C4-2B (cell line): ENCODE measurements at regions not wholly inside any gene's neighbourhood (a gene's known extent, or its start where the extent isn't known, plus 50 kb on each side); places are given as distances from the start of the nearest gene placed in this dataset.

Experiments used
- H3K27ac ChIP-seq: fragments of 450-650 bp; 2 replicates; pipeline ENCODE4 v1.5.1; 2017
- CTCF ChIP-seq: fragments of 450-650 bp; conservative IDR thresholded peaks from 2 replicates; pipeline ENCODE4 v1.5.1; 2017; ENCODE audit warnings: mild to moderate bottlenecking
- ZFX ChIP-seq: fragments of 450-650 bp; IDR thresholded peaks from 2 replicates; pipeline ENCODE4 v1.6.1; 2017

- no peak for TF ChIP-seq ZFX
- no peak overlapping the region for H3K27ac ChIP-seq
Measured at GRCh38 chr14:58737511-58737910, 99.7 kb downstream of the DACT1 start.

DNA sequence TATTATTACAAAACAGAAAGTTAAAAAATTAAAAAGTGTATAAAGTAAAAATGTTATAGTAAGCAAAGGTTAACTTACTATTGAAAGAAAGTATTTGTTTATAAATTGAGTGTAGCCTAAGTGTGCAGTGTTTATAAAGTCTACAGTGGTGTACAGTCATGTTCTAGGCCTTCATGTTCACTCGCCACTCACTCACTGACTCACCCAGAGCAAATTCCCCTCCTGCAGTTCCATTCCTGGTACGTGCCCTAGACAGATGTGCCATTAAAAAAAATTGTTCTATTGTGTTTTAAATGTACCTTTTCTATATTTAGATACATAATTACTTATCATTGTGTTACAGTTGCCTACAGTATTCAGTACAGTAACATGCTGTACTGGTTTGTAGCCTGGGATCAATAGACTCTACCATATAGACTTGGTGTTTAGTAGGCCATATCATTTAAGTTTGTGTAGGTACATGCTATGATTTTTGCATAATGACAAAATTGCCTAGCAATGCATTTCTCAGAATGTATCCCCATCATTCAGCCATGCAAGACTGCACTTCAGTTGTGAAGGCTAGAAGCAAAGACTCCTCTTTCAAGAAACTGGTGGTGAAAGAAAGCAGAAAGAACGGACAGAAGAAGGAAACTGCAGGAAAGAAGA lies 100.6 kb downstream of the DACT1 start:
- no peak for TF ChIP-seq ZFX
- no peak for TF ChIP-seq CTCF
- H3K27ac ChIP-seq: no peak overlapping the region

DNA sequence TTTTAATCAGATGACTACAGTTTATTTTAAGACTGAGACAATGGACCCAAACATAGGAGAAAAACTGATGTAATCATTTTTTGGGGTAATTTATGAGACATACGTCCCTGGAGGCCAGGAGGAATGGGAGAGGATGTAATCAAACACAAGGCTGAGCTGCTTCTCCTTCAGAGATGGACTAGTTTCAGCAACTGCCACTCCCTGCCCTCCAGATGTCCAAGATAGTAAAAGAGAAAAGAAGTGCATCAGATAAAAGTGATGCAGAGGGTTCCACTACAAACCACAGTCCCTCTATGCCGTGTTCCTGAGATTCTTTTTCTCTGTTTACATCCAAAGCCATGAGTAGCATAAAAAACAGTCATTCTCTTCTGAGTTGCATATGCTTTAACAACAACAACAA lies 101.1 kb downstream of the DACT1 start:
- H3K27ac ChIP-seq: no peak overlapping the region
- TF ChIP-seq CTCF (no peak), ZFX (no peak)

- no peak overlapping the region for H3K27ac ChIP-seq
- TF ChIP-seq CTCF (no peak), ZFX (no peak)
Measured at GRCh38 chr14:58739674-58740073, 101.9 kb downstream of the DACT1 start.

DNA sequence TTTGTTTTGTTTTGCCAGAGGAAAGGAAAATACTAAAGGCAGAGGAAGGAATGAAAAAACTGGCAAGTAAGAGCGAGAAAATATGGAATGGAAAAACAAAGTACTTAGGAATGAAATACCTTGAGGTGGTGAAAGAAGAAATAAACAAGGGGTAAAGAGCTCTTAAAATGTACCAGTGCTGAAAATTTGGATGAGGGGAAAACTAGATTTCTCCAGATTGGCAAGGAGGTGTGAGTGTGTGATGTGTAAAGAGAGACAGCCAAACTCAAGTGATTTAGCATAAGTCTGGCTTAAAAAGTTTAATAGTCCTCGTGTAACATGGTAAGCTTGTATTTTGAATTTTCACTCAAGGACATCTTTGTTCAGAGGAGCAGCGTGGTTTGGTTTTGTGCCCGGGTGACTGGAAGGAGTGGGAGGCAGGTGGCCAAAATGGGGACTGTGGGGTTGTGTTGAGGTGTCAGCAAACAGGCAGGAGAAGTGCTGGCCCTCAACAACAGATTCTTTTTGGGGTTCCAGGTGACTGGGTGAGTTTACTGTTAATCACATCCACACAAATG lies 102.7 kb downstream of the DACT1 start:
- no peak for TF ChIP-seq CTCF
- TF ChIP-seq ZFX: no peak
- no peak overlapping the region for H3K27ac ChIP-seq

GRCh38 chr14:58744801-58745394 lies 107.1 kb downstream of the DACT1 start:
- no peak overlapping the region for H3K27ac ChIP-seq
- TF ChIP-seq ZFX (no peak), CTCF (no peak)

DNA sequence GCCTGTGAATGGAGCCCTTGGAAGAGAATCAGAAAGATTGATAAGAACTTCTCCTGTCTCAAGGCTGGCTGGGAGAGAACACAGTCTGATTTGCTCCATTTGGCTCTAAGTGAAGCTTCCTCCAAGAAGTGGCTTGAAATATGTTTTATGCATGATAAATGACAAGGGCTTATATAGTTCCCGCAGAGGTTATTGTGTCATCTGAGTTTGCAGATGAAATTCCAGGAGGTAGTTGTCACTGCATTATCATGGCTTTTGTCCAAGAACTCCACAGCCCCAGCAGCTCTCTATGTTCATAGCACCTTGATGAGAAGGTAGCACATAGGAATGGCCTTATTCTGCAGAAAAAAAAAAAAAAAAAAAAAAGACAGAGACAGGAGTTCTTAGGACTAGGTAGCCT lies 108.5 kb downstream of the DACT1 start:
- no peak overlapping the region for H3K27ac ChIP-seq
- TF ChIP-seq CTCF: no peak
- no peak for TF ChIP-seq ZFX

DNA sequence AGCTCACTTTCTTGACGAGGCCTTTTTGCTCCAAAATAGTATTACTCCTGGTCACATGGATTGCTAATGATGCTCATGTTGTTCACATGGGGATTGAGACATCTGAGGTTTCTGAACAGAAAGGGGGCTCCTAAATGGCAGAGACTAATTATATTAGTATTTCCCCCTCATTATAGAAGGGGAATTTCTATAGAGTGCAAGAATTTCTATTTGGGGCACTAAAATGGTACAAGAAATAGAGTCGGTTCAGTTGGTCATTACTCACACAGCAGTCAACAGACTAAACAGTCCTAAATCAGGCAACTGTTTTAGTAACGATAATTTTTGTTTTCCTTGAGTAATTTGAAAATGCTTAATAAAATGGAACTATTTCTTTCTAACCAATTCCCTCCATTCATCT lies 108.9 kb downstream of the DACT1 start:
- TF ChIP-seq ZFX: no peak
- no peak for TF ChIP-seq CTCF
- H3K27ac ChIP-seq: no peak overlapping the region
